HEK293T (cell line): ENCODE measurements at regions not wholly inside any gene's neighbourhood (a gene's known extent, or its start where the extent isn't known, plus 50 kb on each side); places are given as distances from the start of the nearest gene placed in this dataset.

Experiments used
- FOXK2 ChIP-seq: fragments of 450-650 bp; IDR thresholded peaks from 2 replicates; pipeline ENCODE4 v1.6.1; 2016; ENCODE audit warnings: mild to moderate bottlenecking
- NFRKB ChIP-seq: fragments of 450-650 bp; IDR thresholded peaks from 2 replicates; pipeline ENCODE4 v1.6.1; 2016; ENCODE audit warnings: mild to moderate bottlenecking, moderate library complexity

DNA sequence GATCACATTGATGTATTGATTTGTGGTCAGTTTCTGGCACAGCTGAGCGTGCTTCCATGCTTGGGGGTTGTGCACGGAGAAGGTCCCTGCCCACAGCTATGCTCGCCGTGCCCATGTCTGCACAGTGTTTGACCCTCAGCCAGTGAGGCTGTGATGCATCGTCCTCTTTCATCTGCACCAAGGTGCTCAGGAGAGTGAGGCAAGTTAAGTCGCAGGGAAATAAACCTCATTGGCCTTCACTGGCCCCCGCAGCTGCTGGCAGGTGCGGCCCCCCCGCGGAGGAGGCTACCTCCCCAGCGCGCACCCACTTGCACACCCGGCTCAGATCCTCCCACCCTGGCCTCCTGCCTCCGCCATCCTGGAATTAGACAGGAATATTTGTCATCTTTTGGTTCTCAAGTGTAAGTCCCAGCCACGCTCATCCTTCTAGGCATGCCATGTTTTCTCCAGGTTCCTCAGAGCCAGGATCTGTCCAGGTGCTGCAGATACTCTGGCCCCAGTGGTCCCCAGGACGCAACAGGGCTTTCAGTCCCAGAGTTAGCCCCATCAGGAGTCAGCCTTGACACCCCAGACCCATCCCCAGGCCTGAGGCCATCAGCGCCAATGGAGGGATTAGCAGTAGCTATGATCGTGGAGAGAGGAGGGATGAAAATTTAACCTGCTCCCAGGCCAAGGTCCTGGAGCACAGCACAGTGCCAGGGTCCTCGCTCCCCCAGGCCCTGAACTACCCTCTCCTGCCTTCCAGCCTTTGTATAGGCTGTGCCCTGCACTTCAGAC is 93.7 kb downstream of the OAT start:
- TF ChIP-seq NFRKB: no peak
- no peak for TF ChIP-seq FOXK2
